Osteocyte (in vitro differentiated cells): ENCODE measurements at regions not wholly inside any gene's neighbourhood (a gene's known extent, or its start where the extent isn't known, plus 50 kb on each side); places are given as distances from the start of the nearest gene placed in this dataset.
"Not testable (repeated sequence)": the region's sequence is repeated elsewhere in the genome, so short reads cannot be mapped to it uniquely, and the experiment has no call there.

Source experiments
- DNase-seq: peaks from one replicate; pipeline ENCODE4 v3.0.0; 2021; ENCODE audit warnings: mixed read lengths; ENCODE audit not compliant: unreplicated experiment; ENCODE audit errors: extremely low spot score
- H3K27ac Mint-ChIP-seq: one replicate; pipeline ENCODE4 v1.8.0; 2021; ENCODE audit warnings: mild to moderate bottlenecking, mixed read lengths; ENCODE audit not compliant: unreplicated experiment
- H3K27me3 Mint-ChIP-seq: one replicate; pipeline ENCODE4 v1.8.0; 2021; ENCODE audit warnings: mixed read lengths; ENCODE audit not compliant: unreplicated experiment
- H3K36me3 Mint-ChIP-seq: one replicate; pipeline ENCODE4 v1.8.0; 2021; ENCODE audit warnings: mixed read lengths; ENCODE audit not compliant: unreplicated experiment
- H3K4me1 Mint-ChIP-seq: one replicate; pipeline ENCODE4 v1.8.0; 2021; ENCODE audit warnings: mixed read lengths; ENCODE audit not compliant: unreplicated experiment
- H3K4me3 Mint-ChIP-seq: one replicate; pipeline ENCODE4 v1.8.0; 2021; ENCODE audit warnings: mild to moderate bottlenecking, moderate library complexity, mixed read lengths; ENCODE audit not compliant: unreplicated experiment
- H3K9me3 Mint-ChIP-seq: one replicate; pipeline ENCODE4 v1.8.0; 2021; ENCODE audit warnings: mixed read lengths; ENCODE audit not compliant: unreplicated experiment

DNA sequence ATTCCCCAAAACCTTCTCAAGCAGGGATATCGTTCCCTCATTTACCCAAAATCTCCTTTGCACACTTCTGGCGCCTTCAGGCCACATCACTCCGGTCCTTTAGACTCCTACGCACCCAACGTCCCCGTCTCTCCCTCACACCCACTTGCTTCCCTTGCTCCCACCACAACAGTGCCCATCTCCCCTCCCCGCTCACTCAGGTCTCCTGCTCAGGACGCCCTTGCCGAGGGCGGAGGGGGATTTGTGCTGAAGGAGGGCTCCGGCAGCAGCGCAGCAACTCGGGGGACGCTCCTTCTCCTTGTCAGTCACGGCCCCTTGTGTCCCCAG lies 71.6 kb downstream of the PCMTD2 start:
- H3K36me3 Mint-ChIP-seq, H3K4me3 Mint-ChIP-seq, H3K9me3 Mint-ChIP-seq, DNase-seq, H3K27ac Mint-ChIP-seq, H3K4me1 Mint-ChIP-seq: not testable (repeated sequence)
- peaks cover 23% of the 10 kb centered on the region for H3K27me3 Mint-ChIP-seq

DNA sequence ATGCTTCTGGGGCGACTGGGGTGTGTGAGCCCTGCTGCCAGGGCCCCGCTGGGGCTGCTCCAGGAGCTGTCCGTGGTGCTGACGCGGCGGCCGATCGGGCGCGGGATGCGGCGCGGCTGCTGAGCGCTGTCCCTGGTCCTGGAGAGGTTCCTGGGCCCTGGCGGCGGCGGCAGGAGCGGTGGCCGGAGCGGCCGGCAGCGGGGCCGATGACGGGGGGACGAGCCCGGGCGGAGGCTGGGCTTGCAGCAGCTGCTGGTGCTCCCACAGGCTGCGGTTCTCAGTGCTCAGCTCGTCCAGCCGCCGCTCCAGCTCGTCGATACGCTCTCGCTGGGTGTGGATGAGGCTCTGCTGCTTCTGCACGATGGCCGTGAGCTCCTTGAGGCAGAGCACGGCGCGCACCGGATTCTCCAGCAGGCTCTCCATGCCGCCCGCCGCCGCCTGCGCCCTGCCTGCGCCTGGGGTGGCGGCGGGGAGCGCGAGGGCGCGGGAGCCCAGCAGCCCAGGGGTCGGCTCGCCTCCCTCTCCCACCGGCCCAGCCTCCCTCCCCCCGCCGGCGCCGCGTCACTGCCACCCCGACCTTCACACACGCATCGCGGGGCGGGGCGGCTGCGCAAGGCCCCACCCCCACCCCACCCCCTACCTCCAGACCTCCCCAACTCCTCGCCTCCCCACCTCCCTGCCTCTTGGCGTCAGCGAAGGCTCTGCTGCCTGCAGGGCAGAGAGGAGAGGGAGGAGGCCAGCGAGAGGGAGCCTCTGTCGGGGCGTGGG lies 72.2 kb downstream of the PCMTD2 start:
- not testable (repeated sequence) for H3K36me3 Mint-ChIP-seq, H3K4me3 Mint-ChIP-seq, H3K4me1 Mint-ChIP-seq, H3K9me3 Mint-ChIP-seq, DNase-seq, H3K27ac Mint-ChIP-seq
- H3K27me3 Mint-ChIP-seq: peaks cover 24% of the 10 kb centered on the region

DNA sequence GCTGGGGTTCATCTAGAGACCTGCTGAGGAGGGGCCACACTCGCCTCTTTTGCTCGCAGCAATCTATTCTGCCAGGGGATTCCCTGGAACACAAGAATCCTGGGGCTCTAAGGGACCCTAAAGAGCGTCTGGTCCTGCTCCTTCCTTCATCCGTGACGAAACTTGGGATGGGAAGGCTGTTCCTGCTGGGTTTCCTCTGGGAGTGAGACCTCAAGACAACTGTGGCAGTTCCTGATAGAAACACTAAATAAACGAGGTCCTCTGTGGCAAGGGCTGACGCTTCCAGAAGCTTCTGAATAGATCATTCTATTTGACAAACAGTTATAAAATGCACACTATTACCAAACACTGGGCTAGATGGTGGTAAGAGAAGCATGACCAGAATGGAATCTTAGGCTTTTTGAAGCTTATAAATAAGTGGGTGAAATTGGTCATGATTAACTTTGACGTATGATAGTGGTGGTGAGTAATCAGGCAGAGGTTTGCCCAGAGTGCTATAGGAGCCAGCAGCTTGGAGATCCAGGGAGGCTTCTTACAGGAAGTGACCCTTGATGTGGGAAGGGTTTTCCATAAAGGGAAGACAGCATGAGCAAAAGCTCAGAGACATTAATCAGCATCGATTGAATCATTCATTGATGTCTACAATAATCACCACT lies 73.2 kb downstream of the PCMTD2 start:
- not testable (repeated sequence) for H3K27ac Mint-ChIP-seq, H3K4me1 Mint-ChIP-seq, H3K9me3 Mint-ChIP-seq, H3K36me3 Mint-ChIP-seq, DNase-seq
- Mint-ChIP-seq H3K4me3 (peak overlapping the region; percentile 29), H3K27me3 (peaks cover 31% of the 10 kb centered on the region)

DNA sequence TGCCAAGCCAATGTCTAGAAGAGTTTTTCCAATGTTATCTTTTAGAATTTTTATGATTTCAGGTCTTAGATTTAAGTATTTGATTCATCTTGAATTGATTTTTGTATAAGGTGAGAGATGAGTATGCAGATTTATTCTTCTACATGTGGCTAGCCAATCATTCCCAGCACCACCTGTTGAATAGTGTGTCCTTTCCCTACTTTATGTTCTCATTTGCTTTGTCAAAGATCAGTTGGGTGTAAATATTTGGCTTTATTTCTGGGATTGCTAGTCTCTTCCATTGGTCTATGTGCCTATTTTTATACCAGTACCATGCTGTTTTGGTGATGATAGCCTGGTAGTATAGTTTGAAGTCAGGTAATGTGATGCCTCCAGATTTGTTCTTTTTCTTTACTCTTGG lies 77.1 kb downstream of the PCMTD2 start:
- peaks cover 29% of the 10 kb centered on the region for H3K27me3 Mint-ChIP-seq
- not testable (repeated sequence) for H3K4me3 Mint-ChIP-seq, H3K4me1 Mint-ChIP-seq, H3K36me3 Mint-ChIP-seq, H3K9me3 Mint-ChIP-seq, H3K27ac Mint-ChIP-seq, DNase-seq
